HG03103 (cell line): ENCODE measurements at regions not wholly inside any gene's neighbourhood (a gene's known extent, or its start where the extent isn't known, plus 50 kb on each side); places are given as distances from the start of the nearest gene placed in this dataset.
"Not testable (repeated sequence)": the region's sequence is repeated elsewhere in the genome, so short reads cannot be mapped to it uniquely, and the experiment has no call there.

Experiments used
- ATAC-seq: cut with Tn5 transposase; IDR thresholded peaks from one replicate; pipeline ENCODE4 v1.9.1; 2021; ENCODE audit warnings: low read depth; ENCODE audit not compliant: unreplicated experiment

- no peak for ATAC-seq
These were observed 265.4 kb upstream of the TET2 start for GRCh38 chr4:104881136-104881886.

GRCh38 chr4:104890598-104891275 is 255.9 kb upstream of the TET2 start:
- ATAC-seq, result no peak

GRCh38 chr4:104896660-104897645 is 249.7 kb upstream of the TET2 start:
- ATAC-seq, result no peak

- no peak for ATAC-seq
These were observed 246.8 kb upstream of the TET2 start for GRCh38 chr4:104899863-104900262.

- no peak for ATAC-seq
These were observed 245.2 kb upstream of the TET2 start for GRCh38 chr4:104901438-104901837.

- ATAC-seq, result no peak
These were observed 244.6 kb upstream of the TET2 start for GRCh38 chr4:104901961-104902605.

- no peak for ATAC-seq
These were observed 241.6 kb upstream of the TET2 start for GRCh38 chr4:104905065-104905464.

- no peak for ATAC-seq
These were observed 241.1 kb upstream of the TET2 start for GRCh38 chr4:104905546-104905945.

GRCh38 chr4:104906276-104906675 is 240.4 kb upstream of the TET2 start:
- ATAC-seq, result no peak

GRCh38 chr4:104907074-104907649 is 239.5 kb upstream of the TET2 start:
- no peak for ATAC-seq

GRCh38 chr4:104907991-104908390 is 238.7 kb upstream of the TET2 start:
- ATAC-seq, result no peak

- ATAC-seq, result no peak
These were observed 237.3 kb upstream of the TET2 start for GRCh38 chr4:104909376-104909775.

- ATAC-seq, result no peak
These were observed 234.2 kb upstream of the TET2 start for GRCh38 chr4:104912518-104912917.

- ATAC-seq, result no peak
These were observed 231.3 kb upstream of the TET2 start for GRCh38 chr4:104915373-104915772.

GRCh38 chr4:104915864-104916263 is 230.8 kb upstream of the TET2 start:
- ATAC-seq, result no peak

GRCh38 chr4:104919406-104919805 is 227.3 kb upstream of the TET2 start:
- ATAC-seq, result no peak

GRCh38 chr4:104930298-104930697 is 216.4 kb upstream of the TET2 start:
- no peak for ATAC-seq

- ATAC-seq, result not testable (repeated sequence)
These were observed 215.6 kb upstream of the TET2 start for GRCh38 chr4:104930745-104931736.

GRCh38 chr4:104938624-104939023 is 208.1 kb upstream of the TET2 start:
- no peak for ATAC-seq
